ENCODE measurements at regions not wholly inside any gene's neighbourhood (a gene's known extent, or its start where the extent isn't known, plus 50 kb on each side); places are given as distances from the start of the nearest gene placed in this dataset.

DNA sequence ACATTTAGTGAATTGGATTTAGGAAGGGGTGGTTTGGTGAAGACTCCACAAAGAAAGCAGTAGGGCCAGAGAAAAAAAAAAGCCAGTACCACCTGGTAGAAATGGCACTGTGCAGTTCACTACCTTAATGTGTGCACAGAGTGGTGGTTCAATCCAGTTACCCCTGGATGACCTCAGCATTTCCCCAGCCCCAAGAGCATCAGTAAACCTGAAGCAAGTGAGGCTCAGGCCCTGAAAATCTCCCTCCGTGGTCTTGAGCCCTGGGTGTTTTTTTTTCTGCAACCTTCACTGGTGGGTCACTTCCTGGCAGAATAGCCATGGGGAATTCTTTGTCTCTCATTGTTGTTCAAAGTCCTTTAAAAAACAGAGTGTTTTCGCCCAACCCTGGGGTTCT lies 202.9 kb downstream of the GADD45G start (continued):
- TF ChIP-seq, protein P1, sequence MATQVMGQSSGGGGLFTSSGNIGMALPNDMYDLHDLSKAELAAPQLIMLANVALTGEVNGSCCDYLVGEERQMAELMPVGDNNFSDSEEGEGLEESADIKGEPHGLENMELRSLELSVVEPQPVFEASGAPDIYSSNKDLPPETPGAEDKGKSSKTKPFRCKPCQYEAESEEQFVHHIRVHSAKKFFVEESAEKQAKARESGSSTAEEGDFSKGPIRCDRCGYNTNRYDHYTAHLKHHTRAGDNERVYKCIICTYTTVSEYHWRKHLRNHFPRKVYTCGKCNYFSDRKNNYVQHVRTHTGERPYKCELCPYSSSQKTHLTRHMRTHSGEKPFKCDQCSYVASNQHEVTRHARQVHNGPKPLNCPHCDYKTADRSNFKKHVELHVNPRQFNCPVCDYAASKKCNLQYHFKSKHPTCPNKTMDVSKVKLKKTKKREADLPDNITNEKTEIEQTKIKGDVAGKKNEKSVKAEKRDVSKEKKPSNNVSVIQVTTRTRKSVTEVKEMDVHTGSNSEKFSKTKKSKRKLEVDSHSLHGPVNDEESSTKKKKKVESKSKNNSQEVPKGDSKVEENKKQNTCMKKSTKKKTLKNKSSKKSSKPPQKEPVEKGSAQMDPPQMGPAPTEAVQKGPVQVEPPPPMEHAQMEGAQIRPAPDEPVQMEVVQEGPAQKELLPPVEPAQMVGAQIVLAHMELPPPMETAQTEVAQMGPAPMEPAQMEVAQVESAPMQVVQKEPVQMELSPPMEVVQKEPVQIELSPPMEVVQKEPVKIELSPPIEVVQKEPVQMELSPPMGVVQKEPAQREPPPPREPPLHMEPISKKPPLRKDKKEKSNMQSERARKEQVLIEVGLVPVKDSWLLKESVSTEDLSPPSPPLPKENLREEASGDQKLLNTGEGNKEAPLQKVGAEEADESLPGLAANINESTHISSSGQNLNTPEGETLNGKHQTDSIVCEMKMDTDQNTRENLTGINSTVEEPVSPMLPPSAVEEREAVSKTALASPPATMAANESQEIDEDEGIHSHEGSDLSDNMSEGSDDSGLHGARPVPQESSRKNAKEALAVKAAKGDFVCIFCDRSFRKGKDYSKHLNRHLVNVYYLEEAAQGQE (tag by site-specific recombination; IDR thresholded peaks at IDR 0.05): no peak
- TF ChIP-seq ZNF202 (tag by site-specific recombination; IDR thresholded peaks at IDR 0.05; ENCODE audit: borderline replicate concordance): no peak

DNA sequence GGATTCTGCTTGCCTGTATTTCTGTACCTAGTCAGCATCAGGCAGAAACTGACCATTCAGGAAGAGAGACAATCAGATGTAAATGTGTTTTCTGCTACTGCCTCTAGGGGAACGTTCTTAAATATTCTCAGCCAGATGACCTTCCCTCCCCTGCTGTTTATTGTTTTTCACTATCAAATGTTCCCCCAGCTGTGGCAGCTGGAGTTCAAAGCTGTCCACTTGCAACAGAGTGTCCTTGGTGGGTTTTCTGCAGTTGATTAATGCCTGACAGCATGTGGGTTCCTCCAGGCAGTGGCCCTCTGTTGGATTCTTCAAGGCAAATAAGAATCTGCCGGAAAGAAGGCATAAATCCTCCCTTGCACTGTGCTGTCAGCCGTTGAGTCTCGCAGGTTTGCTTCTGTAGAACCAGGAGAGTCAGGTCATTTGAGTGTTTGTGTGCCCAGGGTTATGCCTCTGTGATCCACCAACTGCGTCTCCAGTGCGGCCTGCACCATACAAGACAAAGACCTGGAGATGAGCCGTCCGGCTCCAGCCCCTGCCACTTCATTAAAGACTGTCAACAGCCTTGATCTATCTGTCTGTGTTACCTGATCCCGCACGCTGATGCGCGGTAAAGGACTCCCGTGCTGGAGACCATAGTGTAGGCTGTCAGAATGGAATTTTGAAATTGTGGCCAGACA lies 203.4 kb downstream of the GADD45G start:
- ChIA-PET POLR2A (no interaction called here), CTCF (no interaction called here)
- Histone ChIP-seq H3K36me3 (ENCODE audit: control insufficient read depth in 2 of 2, insufficient read depth in 1 of 2, low read length in 2 of 2) (no peaks in the 10 kb centered on the region), H3K4me3 (ENCODE audit: low read depth, low read length) (no peak overlapping the region), H3K27ac (ENCODE audit: extremely low read depth, low read depth, low read length) (no peak overlapping the region), H3K9me3 (ENCODE audit: control insufficient read depth, insufficient read depth, low read depth, low read length) (no peaks in the 10 kb centered on the region), H3K4me1 (ENCODE audit: control insufficient read depth, insufficient read depth, low read length) (no peaks in the 10 kb centered on the region)
- TF ChIP-seq SP3 (tag by site-specific recombination; IDR thresholded peaks at IDR 0.05): no peak
- TF ChIP-seq ZBTB20 (tag by site-specific recombination; IDR thresholded peaks at IDR 0.05): no peak
- TF ChIP-seq PRDM1 (tag by site-specific recombination; IDR thresholded peaks at IDR 0.05): no peak
- TF ChIP-seq ZNF274 (IDR thresholded peaks at IDR 0.05; ENCODE audit: low read length): no peak
- no peak for TF ChIP-seq ZNF274 (tag by site-specific recombination; IDR thresholded peaks at IDR 0.05; ENCODE audit: borderline replicate concordance)
- TF ChIP-seq EGR2 (tag by site-specific recombination; IDR thresholded peaks at IDR 0.05; ENCODE audit: low read depth): no peak
- TF ChIP-seq, protein P2, sequence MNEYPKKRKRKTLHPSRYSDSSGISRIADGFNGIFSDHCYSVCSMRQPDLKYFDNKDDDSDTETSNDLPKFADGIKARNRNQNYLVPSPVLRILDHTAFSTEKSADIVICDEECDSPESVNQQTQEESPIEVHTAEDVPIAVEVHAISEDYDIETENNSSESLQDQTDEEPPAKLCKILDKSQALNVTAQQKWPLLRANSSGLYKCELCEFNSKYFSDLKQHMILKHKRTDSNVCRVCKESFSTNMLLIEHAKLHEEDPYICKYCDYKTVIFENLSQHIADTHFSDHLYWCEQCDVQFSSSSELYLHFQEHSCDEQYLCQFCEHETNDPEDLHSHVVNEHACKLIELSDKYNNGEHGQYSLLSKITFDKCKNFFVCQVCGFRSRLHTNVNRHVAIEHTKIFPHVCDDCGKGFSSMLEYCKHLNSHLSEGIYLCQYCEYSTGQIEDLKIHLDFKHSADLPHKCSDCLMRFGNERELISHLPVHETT (tag by site-specific recombination; IDR thresholded peaks at IDR 0.05): no peak
- peak; percentile 29; the same call in 1 of the 2 replicates for TF ChIP-seq TCF7L2 (IDR thresholded peaks at IDR 0.05; ENCODE audit: borderline replicate concordance, low read depth, low read length)
- TF ChIP-seq ZNF24 (tag by site-specific recombination; IDR thresholded peaks at IDR 0.05): no peak
- no peak for TF ChIP-seq ZNF521 (tag by site-specific recombination; IDR thresholded peaks at IDR 0.05)
- no peak for TF ChIP-seq ZSCAN16 (tag by site-specific recombination; IDR thresholded peaks at IDR 0.05)
- no peak for TF ChIP-seq ZNF433 (tag by site-specific recombination; IDR thresholded peaks at IDR 0.05; ENCODE audit: low read depth)
- peak; percentile 47 for TF ChIP-seq FEZF1 (tag by site-specific recombination; IDR thresholded peaks at IDR 0.05)
- TF ChIP-seq, protein P3, sequence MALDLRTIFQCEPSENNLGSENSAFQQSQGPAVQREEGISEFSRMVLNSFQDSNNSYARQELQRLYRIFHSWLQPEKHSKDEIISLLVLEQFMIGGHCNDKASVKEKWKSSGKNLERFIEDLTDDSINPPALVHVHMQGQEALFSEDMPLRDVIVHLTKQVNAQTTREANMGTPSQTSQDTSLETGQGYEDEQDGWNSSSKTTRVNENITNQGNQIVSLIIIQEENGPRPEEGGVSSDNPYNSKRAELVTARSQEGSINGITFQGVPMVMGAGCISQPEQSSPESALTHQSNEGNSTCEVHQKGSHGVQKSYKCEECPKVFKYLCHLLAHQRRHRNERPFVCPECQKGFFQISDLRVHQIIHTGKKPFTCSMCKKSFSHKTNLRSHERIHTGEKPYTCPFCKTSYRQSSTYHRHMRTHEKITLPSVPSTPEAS (tag by site-specific recombination; IDR thresholded peaks at IDR 0.05): no peak
- TF ChIP-seq TRIM28 (IDR thresholded peaks at IDR 0.05; ENCODE audit: borderline replicate concordance, low read length): no peak; the same call in 1 of the 2 replicates
- TF ChIP-seq ZNF16 (tag by site-specific recombination; IDR thresholded peaks at IDR 0.05; ENCODE audit: low read depth): no peak
- TF ChIP-seq ZIC2 (tag by site-specific recombination; IDR thresholded peaks at IDR 0.05): peak; percentile 97
- no peak for TF ChIP-seq ZNF830 (tag by site-specific recombination; IDR thresholded peaks at IDR 0.05; ENCODE audit: low read depth)
- no peak for TF ChIP-seq ZNF707 (tag by site-specific recombination; IDR thresholded peaks at IDR 0.05)
- TF ChIP-seq ZFP41 (tag by site-specific recombination; IDR thresholded peaks at IDR 0.05; ENCODE audit: borderline replicate concordance): no peak
